Endothelial cell of umbilical vein (primary cell): ENCODE measurements at regions not wholly inside any gene's neighbourhood (a gene's known extent, or its start where the extent isn't known, plus 50 kb on each side); places are given as distances from the start of the nearest gene placed in this dataset.

Experiments
- BruUV-seq: library from RNA; stranded (reverse); fragments of 400-500 nt; replicated peaks from 2 replicates; lab custom pipeline; 2021; lab: Mats Ljungman, UMichigan
- CTCF ChIA-PET: fragments of 300-600, 350-600 bp; sonication (Branson Sonifier 250); formaldehyde crosslinking; loops from one replicate; lab custom pipeline; 2021; ENCODE audit warnings: antibody characterized with exemption, inconsistent platforms; lab: Charles Lee
- POLR2A ChIA-PET: fragments of 300-600, 350-600 bp; sonication (Branson Sonifier 250); formaldehyde crosslinking; loops from one replicate; lab custom pipeline; 2021; ENCODE audit warnings: antibody characterized with exemption, inconsistent platforms; lab: Charles Lee
- DNase-seq: peaks from one replicate; pipeline ENCODE4 v3.0.0-alpha.2; 2011; ENCODE audit warnings: low read depth, low spot score
- FAIRE-seq: peaks from 2 replicates; lab custom pipeline; 2011; peaks lifted over from hg19 to GRCh38; lab: Jason Lieb, UNC
- H2AFZ ChIP-seq: 2 replicates; pipeline ENCODE4 v1.6.0; 2012; ENCODE audit warnings: low read depth, low read length, control low read depth, inconsistent platforms
- H3K27ac ChIP-seq: 2 replicates; pipeline ENCODE4 v1.5.1; 2011; ENCODE audit warnings: low read depth, mild to moderate bottlenecking, control low read depth, low read length, moderate library complexity; ENCODE audit not compliant: insufficient read depth
- H3K27me3 ChIP-seq, 2 experiments: 2 replicates each; pipeline versions ENCODE4 v1.6.0 to v1.6.1; 2011; ENCODE audit warnings: low read length in 2 of 2, mixed read lengths in 1 of 2; ENCODE audit not compliant: control insufficient read depth in 2 of 2, insufficient read depth in 2 of 2
- H3K36me3 ChIP-seq, 2 experiments: 2 replicates in 1 of 2; 3 replicates in 1 of 2; pipeline ENCODE4 v1.5.1; 2011; ENCODE audit warnings: low read length in 2 of 2, mild to moderate bottlenecking in 1 of 2, moderate library complexity in 1 of 2; ENCODE audit not compliant: control insufficient read depth in 2 of 2, insufficient read depth in 2 of 2; ENCODE audit errors: extremely low read depth in 1 of 2
- H3K4me1 ChIP-seq: 3 replicates; pipeline ENCODE4 v1.5.1; 2011; ENCODE audit warnings: mild to moderate bottlenecking, low read length; ENCODE audit not compliant: control insufficient read depth, insufficient read depth; ENCODE audit errors: extremely low read depth
- H3K4me2 ChIP-seq: 2 replicates; pipeline ENCODE4 v1.6.1; 2011; ENCODE audit warnings: low read length, control low read depth, mixed read lengths; ENCODE audit not compliant: insufficient read depth
- H3K4me3 ChIP-seq, 3 experiments: fragments of 200-600 bp in 1 of 3; sonication (generic), shearing (Covaris generic) in 1 of 3; replicated peaks in 1 of 3; 2 replicates each; pipeline ENCODE4 v1.5.1; 2011 to 2016; ENCODE audit warnings: control low read depth in 3 of 3, low read length in 3 of 3, mild to moderate bottlenecking in 2 of 3, inconsistent platforms in 1 of 3, low read depth in 1 of 3, moderate library complexity in 1 of 3; ENCODE audit not compliant: insufficient read depth in 1 of 3
- H3K79me2 ChIP-seq: 2 replicates; pipeline ENCODE4 v1.6.0; 2012; ENCODE audit warnings: low read length, inconsistent platforms; ENCODE audit not compliant: control insufficient read depth, insufficient read depth
- H3K9ac ChIP-seq: replicated peaks from 2 replicates; pipeline ENCODE3; 2011; ENCODE audit warnings: low read length, control low read depth; ENCODE audit not compliant: insufficient read depth; ENCODE audit errors: extremely low read depth
- H3K9me1 ChIP-seq: replicated peaks from 3 replicates; pipeline ENCODE4 v1.6.0; 2011; ENCODE audit warnings: mild to moderate bottlenecking, low read length; ENCODE audit not compliant: control insufficient read depth, insufficient read depth; ENCODE audit errors: extremely low read depth
- H3K9me3 ChIP-seq: replicated peaks from 2 replicates; pipeline ENCODE4 v1.5.1; 2012; ENCODE audit warnings: low read length, inconsistent platforms; ENCODE audit not compliant: control insufficient read depth, insufficient read depth
- H4K20me1 ChIP-seq: replicated peaks from 2 replicates; pipeline ENCODE3; 2011; ENCODE audit warnings: mild to moderate bottlenecking, low read length; ENCODE audit not compliant: control insufficient read depth, insufficient read depth; ENCODE audit errors: extremely low read depth
- EZH2 ChIP-seq: IDR thresholded peaks from 2 replicates; pipeline ENCODE4 v1.6.1; 2012; ENCODE audit warnings: borderline replicate concordance, low read depth, mild to moderate bottlenecking, moderate library complexity, low read length, inconsistent platforms; ENCODE audit not compliant: severe bottlenecking
- FOS ChIP-seq: IDR thresholded peaks from 2 replicates; pipeline ENCODE4 v1.6.1; 2011; ENCODE audit warnings: mild to moderate bottlenecking, low read length, moderate library complexity, borderline replicate concordance; ENCODE audit not compliant: insufficient read depth
- JUN ChIP-seq: IDR thresholded peaks from 2 replicates; pipeline ENCODE4 v1.6.1; 2011; ENCODE audit warnings: borderline replicate concordance, low read depth; ENCODE audit not compliant: insufficient read length, insufficient read depth
- MYC ChIP-seq: IDR thresholded peaks from one replicate; pipeline ENCODE4 v1.6.1; 2011; ENCODE audit warnings: mild to moderate bottlenecking, low read depth, low read length
- POLR2A ChIP-seq: IDR thresholded peaks from 2 replicates; pipeline ENCODE4 v1.6.1; 2012; ENCODE audit warnings: low read depth, mild to moderate bottlenecking, control low read depth, low read length
- POLR2AphosphoS5 ChIP-seq: IDR thresholded peaks from 2 replicates; pipeline ENCODE4 v1.6.1; 2012; ENCODE audit warnings: low read depth, mild to moderate bottlenecking, control low read depth, low read length, moderate library complexity; ENCODE audit not compliant: insufficient read depth
- dilution Hi-C: fragments of 300-500 bp; cut with MboI; formaldehyde crosslinking; loops from one replicate; pipeline ENCODE4 v1.15.0; 2019; ENCODE audit warnings: low sequenced_read_pairs; ENCODE audit not compliant: extremely low pct_ligation_motif_present
- intact Hi-C: fragments of 100-400 bp; cut with micrococcal nuclease; formaldehyde crosslinking; loops from one replicate; pipeline ENCODE4 v1.10.0; 2022
- TF ChIP-seq, protein P1 (sequence below), 2 donors: IDR thresholded peaks; 1 replicate in 1 of 2; 2 replicates in 1 of 2; pipeline ENCODE4 v1.5.1; 2011; ENCODE audit warnings: low read length in 2 of 2, mild to moderate bottlenecking in 2 of 2, moderate library complexity in 2 of 2, control low read depth in 1 of 2, inconsistent platforms in 1 of 2, low read depth in 1 of 2; ENCODE audit not compliant: insufficient read depth in 1 of 2; ENCODE audit errors: extremely low read depth in 1 of 2
- TF ChIP-seq, protein P2 (sequence below): IDR thresholded peaks from 2 replicates; pipeline ENCODE4 v1.6.1; 2011; ENCODE audit not compliant: insufficient read depth, insufficient read length

DNA sequence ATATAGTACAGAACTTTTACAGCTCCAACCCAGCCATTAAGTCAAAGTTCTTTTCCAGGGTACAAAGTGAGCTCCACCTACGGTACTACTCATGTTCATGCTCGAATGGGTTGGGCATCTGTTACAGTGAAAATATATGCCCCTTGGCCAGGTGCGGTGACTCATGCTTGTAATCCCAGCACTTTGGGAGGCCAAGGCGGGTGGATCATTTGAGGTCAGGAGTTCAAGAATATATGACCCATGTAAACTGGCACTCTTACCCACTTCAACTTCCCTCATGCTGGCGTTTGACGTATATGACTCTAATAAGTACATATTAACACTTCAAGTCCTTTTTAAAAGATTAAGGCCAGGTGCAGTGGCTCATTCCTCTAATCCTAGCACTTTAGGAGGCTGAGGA is 71.3 kb upstream of the PKN2 start:
- Histone ChIP-seq H2AFZ (no peak overlapping the region), H3K27me3 (peaks cover 2 to 3% of the 10 kb centered on the region in 2 experiments), H3K79me2 (no peaks in the 10 kb centered on the region), H3K4me2 (no peak overlapping the region), H3K9ac (no peak overlapping the region), H3K9me1 (no peaks in the 10 kb centered on the region), H3K4me1 (no peaks in the 10 kb centered on the region), H3K4me3 (no peak overlapping the region), H3K27ac (no peak overlapping the region), H4K20me1 (no peaks in the 10 kb centered on the region), H3K36me3 (no peaks in the 10 kb centered on the region), H3K9me3 (no peaks in the 10 kb centered on the region)
- no peak for DNase-seq
- FAIRE-seq, result no peak
- ChIA-PET CTCF (no interaction called here), POLR2A (no interaction called here)
- BruUV-seq, result no TSS peak
- dilution Hi-C loops, result no loop called here
- TF ChIP-seq EZH2 (no peak), POLR2A (no peak), POLR2AphosphoS5 (no peak), JUN (no peak), FOS (no peak), MYC (no peak)
- TF ChIP-seq, protein P1, sequence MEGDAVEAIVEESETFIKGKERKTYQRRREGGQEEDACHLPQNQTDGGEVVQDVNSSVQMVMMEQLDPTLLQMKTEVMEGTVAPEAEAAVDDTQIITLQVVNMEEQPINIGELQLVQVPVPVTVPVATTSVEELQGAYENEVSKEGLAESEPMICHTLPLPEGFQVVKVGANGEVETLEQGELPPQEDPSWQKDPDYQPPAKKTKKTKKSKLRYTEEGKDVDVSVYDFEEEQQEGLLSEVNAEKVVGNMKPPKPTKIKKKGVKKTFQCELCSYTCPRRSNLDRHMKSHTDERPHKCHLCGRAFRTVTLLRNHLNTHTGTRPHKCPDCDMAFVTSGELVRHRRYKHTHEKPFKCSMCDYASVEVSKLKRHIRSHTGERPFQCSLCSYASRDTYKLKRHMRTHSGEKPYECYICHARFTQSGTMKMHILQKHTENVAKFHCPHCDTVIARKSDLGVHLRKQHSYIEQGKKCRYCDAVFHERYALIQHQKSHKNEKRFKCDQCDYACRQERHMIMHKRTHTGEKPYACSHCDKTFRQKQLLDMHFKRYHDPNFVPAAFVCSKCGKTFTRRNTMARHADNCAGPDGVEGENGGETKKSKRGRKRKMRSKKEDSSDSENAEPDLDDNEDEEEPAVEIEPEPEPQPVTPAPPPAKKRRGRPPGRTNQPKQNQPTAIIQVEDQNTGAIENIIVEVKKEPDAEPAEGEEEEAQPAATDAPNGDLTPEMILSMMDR (IDR thresholded peaks at IDR 0.05; ENCODE audit: extremely low read depth in 1 of 2, insufficient read depth in 1 of 2, low read depth in 1 of 2, low read length in 2 of 2), result no peak
- TF ChIP-seq, protein P2, sequence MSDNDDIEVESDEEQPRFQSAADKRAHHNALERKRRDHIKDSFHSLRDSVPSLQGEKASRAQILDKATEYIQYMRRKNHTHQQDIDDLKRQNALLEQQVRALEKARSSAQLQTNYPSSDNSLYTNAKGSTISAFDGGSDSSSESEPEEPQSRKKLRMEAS, result no peak
- intact Hi-C loops, result no loop called here
